ENCODE measurements at regions not wholly inside any gene's neighbourhood (a gene's known extent, or its start where the extent isn't known, plus 50 kb on each side); places are given as distances from the start of the nearest gene placed in this dataset.

- no peak for DNase-seq
- Histone ChIP-seq H3K27ac (no peak overlapping the region), H3K36me3 (replicated peaks in 1 of 2) (no peaks in the 10 kb centered on the region), H3K27me3 (no peaks in the 10 kb centered on the region), H3K4me3 (no peak overlapping the region), H3K9me3 (replicated peaks in 1 of 3) (no peaks in the 10 kb centered on the region), H3K4me1 (replicated peaks in 1 of 2) (peaks cover 0 to 6% of the 10 kb centered on the region in 2 donors)
- TF ChIP-seq CTCF (IDR thresholded peaks at IDR 0.05) (no peak), POLR2A (IDR thresholded peaks at IDR 0.05) (no peak)
- intact Hi-C loops (cut with DNase I): no loop called here
- 80 to 94% (median 81%) methylated on average over 7 of the region's 7 CpGs for WGBS, 4 donors
These were observed 187.4 kb upstream of the NAV2 start for GRCh38 chr11:19525276-19525675.

DNA sequence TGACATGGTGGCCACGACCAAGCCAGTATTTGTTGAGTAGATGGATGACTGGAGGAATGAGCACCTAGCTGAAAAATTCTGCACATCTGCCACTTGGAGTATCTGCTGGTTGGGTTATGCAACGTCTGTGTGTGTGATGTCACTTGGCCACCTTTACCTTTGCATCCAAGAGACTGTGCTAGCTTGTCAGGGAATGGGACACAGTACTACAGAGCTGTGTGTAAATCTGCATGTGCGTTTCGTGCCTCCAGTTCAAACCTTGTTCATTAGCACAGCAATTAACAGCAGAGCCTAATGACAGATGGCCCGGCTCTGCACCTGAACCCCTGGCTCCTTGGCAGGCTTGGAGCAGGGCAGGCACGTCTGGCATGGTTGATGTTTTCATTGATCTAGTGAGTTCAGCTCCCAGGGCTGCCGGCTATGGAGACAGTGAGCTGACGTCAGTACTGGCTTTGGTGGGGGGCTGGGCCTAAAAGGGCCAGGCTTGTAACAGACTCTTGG is 188.4 kb upstream of the NAV2 start:
- Histone ChIP-seq H3K4me3 (no peak overlapping the region), H3K36me3 (replicated peaks in 1 of 2) (no peaks in the 10 kb centered on the region), H3K27ac (peak overlapping the region in 1 of 5 donors; percentile 49), H3K4me1 (replicated peaks in 1 of 2) (peaks cover 0 to 9% of the 10 kb centered on the region in 2 donors), H3K9me3 (replicated peaks in 1 of 3) (no peaks in the 10 kb centered on the region), H3K27me3 (no peaks in the 10 kb centered on the region)
- peak in 5 of 7 donors; percentile 20 to 82 (median 30) for DNase-seq
- WGBS, 4 donors: 40 to 50% (median 46%) methylated on average over 8 of the region's 8 CpGs
- TF ChIP-seq POLR2A (IDR thresholded peaks at IDR 0.05) (no peak), CTCF (IDR thresholded peaks at IDR 0.05) (no peak)
- intact Hi-C loops (cut with DNase I): no loop called here

- H3K27ac ChIP-seq: no peak overlapping the region
- TF ChIP-seq POLR2A (IDR thresholded peaks at IDR 0.05) (no peak), CTCF (IDR thresholded peaks at IDR 0.05) (no peak)
- DNase-seq: no peak
- H3K36me3 ChIP-seq (replicated peaks in 1 of 2): no peaks in the 10 kb centered on the region
- no peaks in the 10 kb centered on the region for H3K9me3 ChIP-seq (replicated peaks in 1 of 3)
- intact Hi-C loops (cut with DNase I): no loop called here
- WGBS, 4 donors: 82 to 89% (median 84%) methylated on average over 2 to 5 of the region's 5 CpGs
- H3K4me1 ChIP-seq (replicated peaks in 1 of 2): peaks cover 0 to 9% of the 10 kb centered on the region in 2 donors
- no peak overlapping the region for H3K4me3 ChIP-seq
- no peaks in the 10 kb centered on the region for H3K27me3 ChIP-seq
These were observed 192.0 kb upstream of the NAV2 start for GRCh38 chr11:19520681-19521080.

GRCh38 chr11:19519912-19520641 is 192.6 kb upstream of the NAV2 start:
- H3K27ac ChIP-seq: peak overlapping the region in 1 of 5 donors; percentile 34
- DNase-seq: peak in 4 of 7 donors; percentile 8 to 70 (median 39)
- intact Hi-C loops (cut with DNase I): no loop called here
- H3K4me3 ChIP-seq: no peak overlapping the region
- H3K4me1 ChIP-seq (replicated peaks in 1 of 2): peaks cover 0 to 9% of the 10 kb centered on the region in 2 donors
- WGBS, 4 donors: 54 to 80% (median 76%) methylated on average over 8 of the region's 8 CpGs
- no peaks in the 10 kb centered on the region for H3K27me3 ChIP-seq
- no peaks in the 10 kb centered on the region for H3K9me3 ChIP-seq (replicated peaks in 1 of 3)
- TF ChIP-seq POLR2A (IDR thresholded peaks at IDR 0.05) (no peak), CTCF (IDR thresholded peaks at IDR 0.05) (no peak)
- no peaks in the 10 kb centered on the region for H3K36me3 ChIP-seq (replicated peaks in 1 of 2)

Measured in adrenal gland (tissue), 9 donors.